SH-SY5Y (cell line): ENCODE measurements at regions not wholly inside any gene's neighbourhood (a gene's known extent, or its start where the extent isn't known, plus 50 kb on each side); places are given as distances from the start of the nearest gene placed in this dataset.

Experiments used
- GATA2 ChIP-seq: IDR thresholded peaks from 2 replicates; pipeline ENCODE4 v1.6.1; 2011; ENCODE audit warnings: mild to moderate bottlenecking, low read depth, low read length
- GATA3 ChIP-seq: IDR thresholded peaks from 2 replicates; pipeline ENCODE4 v1.6.1; 2011; ENCODE audit warnings: low read depth, mild to moderate bottlenecking, low read length, moderate library complexity

GRCh38 chr4:152143806-152144205 is 383.0 kb upstream of the GATB start:
- no peak for TF ChIP-seq GATA2
- no peak for TF ChIP-seq GATA3

GRCh38 chr4:152138451-152138850 is 377.6 kb upstream of the GATB start:
- TF ChIP-seq GATA2 (no peak), GATA3 (no peak)

- TF ChIP-seq GATA3 (no peak), GATA2 (no peak)
These were observed 372.0 kb upstream of the GATB start for GRCh38 chr4:152132776-152133175.

GRCh38 chr4:152128356-152128755 is 367.5 kb upstream of the GATB start:
- TF ChIP-seq GATA2 (peak; percentile 19; the same call in 1 of the 2 replicates), GATA3 (no peak)

- TF ChIP-seq GATA3 (no peak), GATA2 (no peak)
These were observed 365.4 kb upstream of the GATB start for GRCh38 chr4:152126238-152126637.

GRCh38 chr4:152118819-152119553 is 358.2 kb upstream of the GATB start:
- TF ChIP-seq GATA2: no peak
- no peak for TF ChIP-seq GATA3

- TF ChIP-seq GATA3 (no peak), GATA2 (no peak)
These were observed 357.2 kb upstream of the GATB start for GRCh38 chr4:152117933-152118507.

GRCh38 chr4:152117520-152117919 is 356.7 kb upstream of the GATB start:
- no peak for TF ChIP-seq GATA2
- TF ChIP-seq GATA3: no peak

GRCh38 chr4:152117054-152117453 is 356.2 kb upstream of the GATB start:
- TF ChIP-seq GATA3 (no peak), GATA2 (no peak)

- TF ChIP-seq GATA3 (no peak), GATA2 (no peak)
These were observed 355.0 kb upstream of the GATB start for GRCh38 chr4:152115794-152116193.

- no peak for TF ChIP-seq GATA2
- no peak for TF ChIP-seq GATA3
These were observed 354.3 kb upstream of the GATB start for GRCh38 chr4:152115118-152115517.

GRCh38 chr4:152114562-152114961 is 353.8 kb upstream of the GATB start:
- TF ChIP-seq GATA2 (no peak), GATA3 (no peak)

GRCh38 chr4:152112887-152113286 is 352.1 kb upstream of the GATB start:
- TF ChIP-seq GATA3 (no peak), GATA2 (no peak)

- TF ChIP-seq GATA2: no peak
These were observed 351.4 kb upstream of the GATB start for GRCh38 chr4:152112190-152112589.

GRCh38 chr4:152110780-152111179 is 350.0 kb upstream of the GATB start:
- TF ChIP-seq GATA3 (no peak), GATA2 (no peak)
